HG02885 (cell line): ENCODE measurements at regions not wholly inside any gene's neighbourhood (a gene's known extent, or its start where the extent isn't known, plus 50 kb on each side); places are given as distances from the start of the nearest gene placed in this dataset.
"Not testable (repeated sequence)": the region's sequence is repeated elsewhere in the genome, so short reads cannot be mapped to it uniquely, and the experiment has no call there.

Source experiments
- ATAC-seq: cut with Tn5 transposase; IDR thresholded peaks from one replicate; pipeline ENCODE4 v1.9.1; 2021; ENCODE audit warnings: mild to moderate bottlenecking; ENCODE audit not compliant: unreplicated experiment, poor library complexity

DNA sequence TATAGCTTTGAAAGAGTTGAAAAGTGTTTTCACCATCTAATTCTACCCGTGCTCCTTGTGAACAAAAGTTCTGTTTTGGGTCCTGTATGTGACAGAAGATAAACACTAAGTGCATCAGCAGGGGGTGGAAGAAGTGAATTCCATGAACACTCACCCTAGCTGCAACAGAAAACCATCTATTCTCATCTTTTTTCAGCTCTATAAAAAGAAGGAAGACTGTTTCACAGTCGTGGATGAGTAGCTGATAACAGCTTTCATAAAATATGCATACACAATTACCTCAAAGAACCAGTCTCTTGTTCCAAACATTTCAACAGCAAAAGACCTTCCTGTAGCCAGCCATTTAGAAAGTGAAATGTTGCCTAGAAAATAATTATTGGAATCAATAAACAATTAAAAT lies 281.7 kb upstream of the RASGRP1 start:
- no peak for ATAC-seq

DNA sequence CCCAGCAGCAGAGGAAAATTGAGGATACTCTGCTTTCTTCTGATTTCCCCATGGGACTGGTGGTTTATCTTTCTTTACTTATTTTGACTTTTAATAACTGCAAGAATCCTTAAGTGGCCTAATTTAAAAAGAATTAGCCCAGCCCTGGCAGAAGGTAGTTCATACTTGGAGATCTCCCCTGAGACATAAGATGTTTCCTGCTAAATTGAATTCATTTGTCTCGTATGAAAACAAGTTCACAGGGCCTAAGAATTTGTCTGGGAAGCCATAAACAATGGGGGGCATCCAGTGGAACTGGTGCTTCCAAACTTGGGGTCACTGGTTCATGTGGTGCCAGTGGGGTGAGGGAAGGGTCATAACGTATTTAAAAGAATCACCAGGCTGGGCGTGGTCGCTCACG lies 283.1 kb upstream of the RASGRP1 start:
- no peak for ATAC-seq

DNA sequence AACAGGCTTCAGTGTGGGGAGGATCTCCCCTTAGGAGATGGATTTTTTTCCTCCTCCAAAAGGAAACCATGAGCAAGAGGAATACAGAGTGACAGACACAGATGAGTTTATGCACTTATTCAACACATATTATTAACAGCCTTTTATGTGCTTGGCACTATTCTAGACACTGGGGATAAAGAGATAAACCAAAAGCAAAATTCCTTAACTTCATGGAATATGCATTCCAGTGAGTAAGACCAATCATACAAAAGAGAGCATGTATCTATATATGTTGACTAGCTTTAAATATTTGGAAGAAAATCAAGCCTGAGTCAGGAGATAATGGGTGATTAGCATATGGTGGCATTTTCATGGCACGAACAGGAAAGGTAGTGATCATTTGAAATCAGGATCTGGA lies 284.4 kb upstream of the RASGRP1 start:
- no peak for ATAC-seq

DNA sequence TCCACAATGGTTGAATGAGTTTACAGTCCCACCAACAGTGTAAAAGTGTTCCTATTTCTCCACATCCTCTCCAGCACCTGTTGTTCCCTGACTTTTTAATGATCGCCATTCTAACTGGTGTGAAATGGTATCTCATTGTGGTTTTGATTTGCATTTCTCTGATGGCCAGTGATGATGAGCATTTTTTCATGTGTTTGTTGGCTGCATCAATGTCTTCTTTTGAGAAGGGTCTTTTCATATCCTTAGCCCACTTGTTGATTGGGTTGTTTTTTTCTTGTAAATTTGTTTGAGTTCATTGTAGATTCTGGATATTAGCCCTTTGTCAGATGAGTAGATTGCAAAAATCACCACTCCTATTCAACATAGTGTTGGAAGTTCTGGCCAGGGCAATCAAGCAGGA lies 287.6 kb upstream of the RASGRP1 start:
- not testable (repeated sequence) for ATAC-seq

DNA sequence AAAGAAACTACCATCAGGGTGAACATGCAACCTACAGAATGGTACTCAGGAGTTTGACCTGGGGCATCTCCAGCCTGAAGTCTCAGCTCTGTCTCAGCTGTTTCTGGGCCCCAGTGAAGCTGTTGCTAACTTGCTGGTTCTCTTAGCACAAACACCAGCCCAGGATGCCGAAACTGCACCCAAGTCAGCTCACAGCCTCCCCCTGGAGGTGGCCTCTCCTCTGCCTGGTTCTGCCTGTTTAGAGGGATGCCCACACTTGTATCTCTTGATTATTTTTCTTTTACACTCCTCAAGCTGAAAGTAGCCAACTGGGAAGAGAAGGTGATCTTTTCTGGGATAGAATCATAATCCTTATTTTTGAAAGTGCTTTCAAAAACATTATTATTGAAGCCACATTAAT lies 289.0 kb upstream of the RASGRP1 start:
- no peak for ATAC-seq

DNA sequence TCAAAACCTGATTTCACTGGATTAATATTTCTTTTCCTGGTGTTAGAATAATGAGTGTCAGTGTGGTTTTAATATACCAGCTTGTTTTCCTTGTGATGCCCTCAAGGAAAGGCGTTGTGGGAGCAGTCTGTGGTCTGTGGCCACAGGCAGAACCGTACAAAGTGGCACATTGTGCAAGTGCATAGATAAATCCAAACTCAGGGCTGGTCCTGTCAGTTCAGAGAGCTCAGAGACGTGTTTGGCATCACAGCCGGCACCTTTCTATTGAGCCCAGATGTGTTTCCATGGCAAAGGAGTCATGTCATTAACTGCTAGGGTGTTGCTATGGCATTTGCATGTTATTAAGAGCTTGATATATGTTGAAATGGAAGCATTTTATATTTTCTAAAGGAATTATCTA lies 289.9 kb upstream of the RASGRP1 start:
- ATAC-seq: no peak

DNA sequence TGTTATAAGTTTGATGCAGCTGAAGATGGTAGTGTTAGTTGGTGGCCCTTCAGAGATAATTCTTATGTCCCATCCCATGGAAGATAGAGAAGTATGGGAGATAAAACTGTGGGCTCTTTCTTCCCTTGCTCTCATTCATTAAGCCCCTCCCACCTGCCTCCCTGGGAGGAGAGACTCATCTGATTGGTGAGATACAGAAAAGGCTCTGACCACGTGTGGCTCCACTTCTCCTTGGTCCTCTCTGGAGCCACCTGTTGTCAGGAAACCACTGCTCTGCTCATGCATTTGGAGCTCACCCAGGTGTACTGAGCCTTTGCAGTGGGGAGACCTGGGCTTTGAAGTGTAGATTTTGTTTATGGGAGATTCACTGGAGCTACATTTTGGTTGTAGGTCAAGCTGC lies 293.2 kb upstream of the RASGRP1 start:
- ATAC-seq: no peak

DNA sequence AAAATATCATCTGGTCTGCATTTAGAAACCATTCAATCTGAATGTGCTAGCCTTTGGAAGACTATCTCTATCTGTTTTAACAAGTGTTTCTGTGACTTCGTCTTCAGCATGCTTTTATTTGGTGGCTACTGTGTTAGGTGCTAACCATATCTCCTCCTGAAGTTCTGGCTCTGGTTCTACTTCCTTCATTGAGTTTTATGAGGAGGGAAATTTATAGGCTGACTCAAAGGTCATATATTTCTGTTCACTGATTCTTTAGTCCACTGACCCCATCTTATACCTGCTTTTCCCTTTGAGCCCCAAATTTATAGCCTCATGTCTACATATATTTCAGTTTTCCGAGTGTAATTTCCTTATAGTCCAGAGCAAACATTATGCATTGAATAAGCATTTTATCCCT lies 295.0 kb upstream of the RASGRP1 start:
- ATAC-seq: no peak

DNA sequence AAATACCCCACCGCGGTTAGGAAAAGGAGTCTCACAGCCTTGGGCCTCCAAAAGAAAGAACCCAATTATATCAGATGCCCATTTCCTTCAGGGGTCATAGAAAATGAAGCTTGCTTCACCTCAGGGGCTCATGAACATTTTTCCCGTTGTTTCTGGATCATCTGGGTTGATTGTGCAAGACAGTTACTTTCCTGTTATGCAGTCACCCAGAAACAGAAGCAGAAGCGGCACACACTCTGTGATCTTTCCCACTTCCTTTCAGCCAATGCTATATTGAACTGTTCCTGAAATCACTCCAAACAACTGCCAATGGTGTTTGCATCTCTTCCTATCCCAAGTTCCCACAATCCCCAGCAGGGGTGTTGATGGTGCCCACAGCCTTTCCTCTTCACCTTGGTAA lies 295.6 kb upstream of the RASGRP1 start:
- no peak for ATAC-seq

DNA sequence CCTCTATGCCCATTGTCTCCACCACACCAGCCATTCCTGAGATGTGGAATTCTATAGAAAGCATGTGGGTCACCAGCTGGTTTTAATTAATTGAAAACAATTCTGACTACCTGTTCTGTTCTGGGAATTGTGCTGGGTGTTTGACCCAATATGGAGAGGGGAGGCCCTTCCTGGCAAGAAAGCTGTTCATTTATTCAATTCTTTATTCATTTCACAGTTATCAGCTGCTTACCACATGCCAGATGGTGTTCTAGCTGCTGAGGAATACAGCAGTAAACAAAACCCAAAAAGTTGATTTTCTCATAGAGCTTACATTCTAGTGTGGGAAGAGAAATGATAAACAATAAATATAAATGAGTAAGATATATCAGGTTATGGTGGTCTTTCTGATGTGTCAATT lies 296.1 kb upstream of the RASGRP1 start:
- no peak for ATAC-seq

DNA sequence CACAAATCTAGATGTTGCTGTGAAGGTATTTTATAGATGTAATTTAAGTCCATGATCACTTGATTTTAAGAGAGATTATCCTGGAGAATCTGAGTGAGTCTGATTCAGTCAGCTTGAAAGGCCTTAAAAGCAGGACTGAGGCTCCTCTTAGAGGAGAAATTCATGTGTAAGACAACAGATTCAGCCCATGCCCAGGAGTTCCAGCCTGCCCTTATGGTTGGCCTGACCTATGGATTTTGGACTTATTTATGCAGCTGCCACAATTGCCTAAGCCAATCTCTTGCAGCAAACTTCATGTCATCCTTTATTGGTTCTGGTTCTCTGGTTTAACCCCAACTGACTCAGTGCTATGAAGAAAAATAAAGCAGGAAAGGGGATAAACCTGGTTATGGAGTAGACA lies 296.5 kb upstream of the RASGRP1 start:
- ATAC-seq: no peak

DNA sequence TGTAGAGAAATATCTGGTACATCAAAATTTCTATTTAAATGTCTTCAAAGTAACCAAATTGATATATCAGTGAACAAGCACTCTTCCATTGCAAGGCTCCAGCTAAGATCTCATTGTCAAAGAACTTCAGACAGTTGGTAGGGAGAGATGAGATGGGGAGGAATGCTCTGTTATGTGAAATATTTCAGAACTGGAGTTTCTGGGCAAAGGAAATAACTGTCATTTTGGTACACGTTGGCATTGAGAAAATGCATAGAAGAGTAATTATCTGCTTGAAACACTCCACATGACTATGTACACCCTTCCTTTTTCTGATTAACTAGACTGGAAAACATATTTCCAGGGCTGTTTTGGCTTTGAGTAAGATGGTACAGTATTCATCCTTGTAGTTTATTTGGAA lies 297.5 kb upstream of the RASGRP1 start:
- ATAC-seq: no peak

DNA sequence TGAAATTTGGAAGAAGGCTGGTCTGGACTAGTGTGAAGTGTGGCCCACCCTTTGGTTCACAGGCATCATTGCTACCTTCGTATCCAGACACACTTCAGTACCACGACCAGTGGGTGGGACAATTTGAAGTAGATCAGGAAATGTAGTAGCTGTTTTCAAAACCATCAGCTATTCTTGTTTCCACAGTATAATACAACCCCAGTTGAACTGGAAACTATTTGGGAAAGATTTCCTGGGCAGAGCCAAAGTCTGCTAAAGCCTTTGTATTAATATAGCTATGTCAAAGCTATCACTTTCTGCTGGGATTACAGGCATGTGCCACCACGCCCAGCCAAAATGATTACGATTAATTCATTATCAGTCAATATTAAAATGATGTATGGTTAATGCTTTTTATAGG lies 298.8 kb upstream of the RASGRP1 start:
- ATAC-seq: no peak

DNA sequence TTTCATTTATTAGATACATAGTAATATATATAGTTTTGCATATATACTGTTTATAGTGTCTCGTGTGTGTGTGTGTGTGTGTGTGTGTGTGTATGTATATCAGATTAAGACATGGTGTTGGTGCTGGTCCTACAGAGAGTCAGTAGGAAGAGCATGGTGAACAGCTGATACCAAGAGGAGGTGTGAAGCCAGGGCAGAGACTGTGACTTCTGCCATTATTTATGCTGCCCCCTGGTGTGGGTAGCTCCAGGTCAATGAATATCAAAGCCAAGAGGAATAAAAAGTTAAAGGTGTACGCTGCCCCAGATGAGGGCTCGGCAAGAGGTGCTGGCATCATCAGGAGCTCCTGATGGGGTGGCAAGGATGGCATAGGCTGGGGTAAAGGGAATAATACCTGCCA lies 299.5 kb upstream of the RASGRP1 start:
- ATAC-seq: no peak

DNA sequence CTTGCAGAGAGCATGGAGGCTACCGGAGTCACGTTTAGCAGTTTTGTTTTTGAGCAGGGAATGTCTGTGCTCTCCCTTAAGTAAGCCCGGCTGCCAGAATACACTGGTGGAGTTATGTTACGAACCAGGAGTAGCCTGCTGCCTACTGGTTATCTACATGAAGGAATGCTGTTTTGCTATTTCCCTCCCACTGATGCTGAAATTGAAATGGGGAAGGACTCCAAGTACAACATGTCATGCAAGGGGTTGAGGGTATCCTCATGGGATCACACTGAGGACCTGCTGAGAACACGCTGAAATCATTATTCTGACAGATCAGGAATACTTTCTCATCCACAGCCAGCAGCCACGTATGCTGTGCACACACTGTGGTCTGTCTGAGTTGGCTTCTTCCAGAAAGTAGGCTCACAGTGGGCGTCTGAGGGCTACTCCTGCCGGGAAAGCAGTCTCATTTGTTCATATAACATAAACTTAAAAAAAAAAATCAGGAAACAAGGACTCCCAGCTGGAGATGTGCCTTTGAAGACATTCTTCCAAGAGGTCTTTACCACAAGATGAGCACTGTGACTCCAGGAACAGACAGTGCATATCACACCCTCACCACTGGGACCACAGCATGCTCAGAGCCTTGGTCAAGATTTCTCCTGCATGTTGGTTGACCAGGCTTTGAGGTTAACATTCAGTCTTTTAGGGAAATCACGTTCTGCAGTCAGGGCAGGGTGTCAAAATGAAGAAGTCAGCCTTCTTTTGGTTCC lies 300.4 kb upstream of the RASGRP1 start:
- ATAC-seq: no peak

DNA sequence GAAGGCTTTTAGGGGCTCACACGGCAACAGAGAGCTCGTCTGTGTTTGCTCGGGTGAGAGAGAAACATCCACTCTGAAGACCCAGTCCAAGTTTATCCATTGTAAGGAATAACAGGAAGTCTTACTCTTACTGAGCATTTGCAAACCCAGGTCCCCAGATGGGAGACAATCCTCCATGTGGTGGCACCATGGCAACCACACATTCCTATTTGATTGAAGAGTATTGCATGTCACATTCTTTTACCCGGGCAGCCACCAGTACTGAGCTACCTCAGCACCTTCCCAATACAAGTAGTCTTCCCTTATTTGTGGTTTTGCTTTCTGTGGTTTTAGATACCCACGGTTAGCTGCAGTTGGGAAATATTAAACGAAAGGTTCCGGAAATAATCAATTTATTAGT lies 302.9 kb upstream of the RASGRP1 start:
- ATAC-seq: no peak

DNA sequence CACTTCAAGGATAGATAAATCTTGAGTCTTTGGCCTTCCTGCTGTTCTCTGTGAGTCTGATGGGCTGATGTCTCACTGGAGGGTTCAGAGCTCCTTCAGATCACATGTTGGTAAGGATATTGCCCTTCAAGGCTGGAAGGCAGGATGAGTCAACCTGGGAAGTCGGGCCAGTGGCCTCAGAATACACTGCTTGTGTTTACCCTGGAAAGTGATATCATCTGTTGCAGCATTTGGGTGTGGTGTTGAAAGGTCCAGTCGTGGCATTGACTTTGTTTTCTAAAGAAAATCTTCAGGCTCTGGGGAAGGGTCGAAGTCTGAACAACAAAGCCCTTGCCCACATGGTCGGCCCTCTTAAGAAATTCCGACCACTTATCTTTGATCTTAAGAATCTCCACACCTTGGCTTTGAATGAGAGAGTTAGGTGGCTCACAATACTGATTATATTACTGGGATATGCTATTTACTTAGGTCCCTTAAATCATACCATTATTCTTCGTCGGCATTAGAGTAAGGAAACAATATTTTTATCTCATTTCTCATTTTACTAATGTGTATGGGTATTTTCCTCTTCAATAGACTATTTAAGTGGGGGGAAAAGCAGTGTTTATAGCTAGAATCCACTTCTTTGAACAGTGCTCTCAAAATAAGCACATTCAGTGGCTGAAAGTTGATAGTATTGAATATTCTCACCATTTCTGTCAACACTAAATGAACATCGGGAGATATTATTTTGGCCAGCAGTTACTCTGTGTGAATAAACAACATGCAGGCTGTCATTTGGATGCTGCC lies 303.9 kb upstream of the RASGRP1 start:
- no peak for ATAC-seq

DNA sequence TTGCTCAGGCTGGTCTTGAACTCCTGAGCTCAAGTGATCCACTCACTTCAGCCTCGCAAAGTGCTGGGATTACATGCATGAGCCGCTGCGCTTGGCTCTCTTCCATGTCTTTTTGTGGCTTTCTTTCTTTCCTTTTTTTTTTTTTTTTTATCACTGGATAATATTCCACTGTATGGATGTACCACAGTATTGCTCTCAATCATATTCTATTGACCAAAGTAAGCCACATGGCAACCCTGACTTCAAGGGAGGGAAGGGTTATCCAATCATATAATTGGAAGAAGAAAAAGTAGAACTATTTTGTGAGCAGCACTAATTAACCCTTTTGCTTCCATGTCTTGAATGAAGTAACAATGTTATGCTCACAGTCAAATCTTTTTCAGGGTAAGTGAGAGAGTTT lies 307.0 kb upstream of the RASGRP1 start:
- no peak for ATAC-seq

DNA sequence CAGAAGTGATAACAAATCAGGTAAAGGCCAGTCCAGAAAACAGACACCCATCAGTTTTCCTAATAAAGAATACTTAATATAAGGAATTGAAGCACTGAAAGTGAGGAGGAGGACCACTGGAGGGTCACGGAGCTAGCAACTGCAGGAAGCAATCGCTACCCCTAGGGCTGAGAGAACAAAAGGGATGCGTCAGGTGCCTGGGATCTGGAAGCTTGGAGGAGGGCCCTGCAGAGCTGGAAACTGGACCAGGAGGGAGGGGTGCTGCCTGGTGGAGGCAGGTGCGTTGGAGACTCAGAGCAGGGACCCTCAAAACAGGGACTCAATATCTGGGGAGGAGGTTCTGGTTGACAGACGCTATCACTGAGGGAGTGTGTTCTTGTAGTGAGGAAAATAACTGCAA lies 308.1 kb upstream of the RASGRP1 start:
- ATAC-seq: no peak

DNA sequence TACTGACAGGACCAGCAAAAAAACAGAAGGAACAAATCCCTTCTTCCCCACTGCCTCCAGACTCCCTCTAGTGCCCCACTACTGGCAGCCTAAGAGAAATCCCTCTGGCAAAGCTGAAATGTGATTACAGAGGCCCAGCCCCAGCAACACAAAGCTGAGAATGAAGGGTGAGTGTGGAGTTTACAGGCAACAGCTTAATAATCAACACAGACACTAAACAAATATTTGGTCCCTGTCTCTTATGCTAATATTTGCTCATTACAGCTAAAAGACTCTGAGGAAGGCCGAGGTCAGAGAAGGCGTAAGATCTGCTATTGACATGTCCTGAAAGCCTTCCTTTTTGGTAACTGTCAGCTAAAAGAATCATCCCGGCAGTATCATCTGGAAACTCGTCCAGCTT lies 308.5 kb upstream of the RASGRP1 start:
- no peak for ATAC-seq

DNA sequence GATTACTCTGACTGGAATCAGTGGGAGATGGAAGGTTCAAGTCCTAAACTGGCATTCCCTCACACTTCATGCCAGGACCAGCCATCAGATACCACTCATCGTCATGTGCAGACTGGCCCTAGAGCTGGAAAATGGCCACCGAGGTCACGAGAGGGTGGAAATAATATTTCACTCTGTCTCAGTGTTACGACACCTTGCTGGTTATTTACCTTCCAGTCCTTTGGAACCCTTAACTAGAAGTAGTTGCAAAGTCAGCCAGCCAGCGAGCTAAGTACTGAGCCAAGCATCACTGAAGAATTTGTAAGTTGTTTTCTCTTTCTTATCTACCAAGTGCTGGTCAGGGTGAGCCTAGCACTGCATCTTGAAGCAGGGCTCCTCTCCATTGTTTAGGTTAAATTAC lies 309.9 kb upstream of the RASGRP1 start:
- ATAC-seq: no peak

DNA sequence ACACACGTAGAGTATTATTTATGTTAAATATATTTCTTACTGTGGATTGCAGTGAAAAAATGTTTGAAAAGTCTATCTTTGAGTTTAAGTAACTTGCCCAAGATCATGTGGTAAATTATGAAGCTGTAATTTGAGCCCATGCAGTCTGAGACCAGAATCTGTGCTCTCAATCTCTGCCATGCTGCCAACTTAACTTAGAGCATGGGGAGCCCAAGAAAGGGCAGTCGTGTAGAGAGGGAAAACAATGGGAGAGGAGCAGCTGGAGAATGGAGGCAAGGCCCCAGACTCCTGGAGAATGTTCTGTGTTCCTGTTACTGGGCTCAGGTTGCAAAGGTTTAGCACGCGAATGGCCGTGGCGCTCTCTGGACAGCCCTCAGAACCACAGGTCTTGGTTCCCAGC lies 311.6 kb upstream of the RASGRP1 start:
- ATAC-seq: no peak
